ENCODE measurements at regions not wholly inside any gene's neighbourhood (a gene's known extent, or its start where the extent isn't known, plus 50 kb on each side); places are given as distances from the start of the nearest gene placed in this dataset.
A peak's percentile ranks its signal among the peaks of the same experiment; 100 is the strongest.

DNA sequence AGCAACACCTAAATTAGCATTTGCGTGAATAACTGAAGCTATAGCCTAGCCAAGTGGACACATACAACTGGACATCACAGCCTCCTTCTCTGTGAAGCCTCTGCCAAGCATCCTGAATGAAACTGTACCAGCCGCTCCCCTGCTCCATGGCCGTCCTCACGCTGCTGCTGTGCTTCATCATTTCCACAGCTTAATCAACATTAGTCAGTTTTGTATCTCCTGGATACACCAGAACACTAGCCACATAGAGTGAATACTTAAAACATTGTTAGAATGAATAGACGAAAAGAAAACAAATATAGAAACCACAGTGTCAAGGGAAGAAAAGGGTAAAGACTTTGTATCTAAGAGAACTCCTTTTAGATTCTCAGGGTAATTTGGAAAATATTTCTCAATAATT lies 1526.9 kb downstream of the EFNB2 start:
- H3K36me3 Mint-ChIP-seq, result no peaks in the 10 kb centered on the region
- H3K9me3 Mint-ChIP-seq, result no peaks in the 10 kb centered on the region
- ATAC-seq (no peak), DNase-seq (ENCODE audit: low spot score in 2 of 2) (no peak)
- H3K27ac Mint-ChIP-seq, result no peak overlapping the region

DNA sequence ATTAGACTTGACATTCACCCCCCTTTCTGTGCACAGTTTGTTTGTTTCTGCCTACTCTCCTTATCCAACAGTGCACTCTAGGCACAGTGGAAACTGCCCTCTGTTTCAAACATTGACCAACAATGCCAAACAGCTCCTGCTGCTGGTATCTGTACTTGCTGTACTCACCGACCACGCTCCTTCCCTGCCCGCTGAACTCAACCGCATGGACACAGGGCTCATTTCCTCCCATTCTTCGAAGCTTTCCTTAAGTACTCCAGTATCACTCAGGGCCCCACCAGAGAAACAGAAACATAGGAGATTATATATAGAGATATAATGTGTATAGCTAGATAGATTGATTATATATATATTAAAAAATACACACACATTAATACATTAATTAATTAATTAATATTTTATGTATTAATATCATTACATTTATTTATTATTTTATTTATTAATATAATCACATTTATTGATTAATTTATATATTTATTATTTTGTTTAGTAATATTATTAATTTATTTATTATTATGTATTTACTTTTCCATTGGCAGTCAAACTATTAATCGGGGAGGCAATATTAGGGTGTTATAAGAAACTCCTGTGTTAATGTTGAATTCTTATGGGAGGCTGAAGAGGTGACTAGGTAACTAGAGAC lies 1528.2 kb downstream of the EFNB2 start:
- Mint-ChIP-seq H3K27ac (no peak overlapping the region), H3K36me3 (no peaks in the 10 kb centered on the region), H3K9me3 (no peaks in the 10 kb centered on the region)
- no peak for DNase-seq (ENCODE audit: low spot score in 2 of 2)
- ATAC-seq, result no peak

DNA sequence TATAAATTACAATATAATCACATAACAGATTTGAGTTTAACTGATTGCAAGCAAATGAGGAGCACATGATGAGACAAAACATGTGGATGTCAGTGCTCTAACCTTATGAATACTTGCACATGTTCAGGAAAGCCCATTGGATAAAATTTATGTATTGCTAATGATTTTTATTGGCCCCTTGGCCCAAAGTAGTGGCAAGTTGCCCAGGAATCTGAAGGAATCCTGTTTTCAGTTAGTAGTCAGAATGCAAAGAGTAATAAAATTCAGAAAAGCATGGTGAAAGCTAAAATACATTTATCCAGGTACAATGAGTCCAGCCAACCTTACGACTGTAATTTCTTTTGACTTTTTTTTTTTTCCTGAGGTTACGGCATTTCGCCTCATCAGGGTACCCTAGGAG lies 1539.4 kb downstream of the EFNB2 start:
- H3K9me3 Mint-ChIP-seq, result no peaks in the 10 kb centered on the region
- DNase-seq (ENCODE audit: low spot score in 2 of 2), result no peak
- no peaks in the 10 kb centered on the region for H3K36me3 Mint-ChIP-seq
- no peak for ATAC-seq
- H3K27ac Mint-ChIP-seq, result no peak overlapping the region

DNA sequence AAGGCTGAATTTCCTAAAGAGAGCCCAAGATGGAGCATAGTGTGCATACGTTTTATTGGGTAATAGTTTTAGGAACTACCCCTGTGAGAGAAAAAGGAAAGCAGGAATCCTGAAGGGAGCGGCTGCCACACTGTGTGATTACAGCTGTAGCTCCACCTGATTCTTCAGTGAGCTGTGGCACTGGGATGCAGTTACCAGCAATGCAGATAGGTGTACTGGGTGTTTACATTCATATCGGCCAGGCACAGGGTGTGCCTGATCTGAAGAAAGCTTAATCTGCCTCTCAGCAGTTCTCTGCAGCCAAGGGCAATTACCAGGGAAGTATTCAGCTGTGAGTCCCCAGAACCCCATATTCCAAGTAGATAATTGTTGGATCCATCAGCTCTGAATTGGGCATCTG lies 1541.8 kb downstream of the EFNB2 start:
- Mint-ChIP-seq H3K36me3 (no peaks in the 10 kb centered on the region), H3K27ac (no peak overlapping the region), H3K9me3 (peaks cover 0 to 3% of the 10 kb centered on the region in 2 donors)
- DNase-seq (ENCODE audit: low spot score in 2 of 2) (no peak), ATAC-seq (no peak)

DNA sequence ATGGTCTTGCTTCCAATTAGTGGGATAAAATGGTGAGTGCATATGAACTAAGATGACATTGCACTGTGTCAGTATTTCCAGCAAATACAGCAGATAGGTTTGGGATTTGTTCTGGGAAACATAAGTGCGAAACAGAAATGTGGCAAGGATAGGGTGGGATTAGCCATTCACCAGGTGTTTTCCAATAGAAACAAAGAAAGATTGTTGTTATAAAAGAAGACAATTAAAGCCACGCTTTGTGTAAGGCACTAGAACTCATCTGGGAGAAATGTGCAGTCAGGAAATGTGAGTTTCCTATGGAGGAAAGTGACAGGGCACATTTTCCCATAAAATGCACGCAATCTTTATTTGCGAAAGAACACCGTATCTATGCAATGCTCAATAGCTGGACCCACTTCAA lies 1547.8 kb downstream of the EFNB2 start:
- Mint-ChIP-seq H3K27ac (no peak overlapping the region), H3K36me3 (no peaks in the 10 kb centered on the region), H3K9me3 (peaks cover 0 to 3% of the 10 kb centered on the region in 2 donors)
- ATAC-seq, result no peak
- DNase-seq (ENCODE audit: low spot score in 2 of 2), result no peak

DNA sequence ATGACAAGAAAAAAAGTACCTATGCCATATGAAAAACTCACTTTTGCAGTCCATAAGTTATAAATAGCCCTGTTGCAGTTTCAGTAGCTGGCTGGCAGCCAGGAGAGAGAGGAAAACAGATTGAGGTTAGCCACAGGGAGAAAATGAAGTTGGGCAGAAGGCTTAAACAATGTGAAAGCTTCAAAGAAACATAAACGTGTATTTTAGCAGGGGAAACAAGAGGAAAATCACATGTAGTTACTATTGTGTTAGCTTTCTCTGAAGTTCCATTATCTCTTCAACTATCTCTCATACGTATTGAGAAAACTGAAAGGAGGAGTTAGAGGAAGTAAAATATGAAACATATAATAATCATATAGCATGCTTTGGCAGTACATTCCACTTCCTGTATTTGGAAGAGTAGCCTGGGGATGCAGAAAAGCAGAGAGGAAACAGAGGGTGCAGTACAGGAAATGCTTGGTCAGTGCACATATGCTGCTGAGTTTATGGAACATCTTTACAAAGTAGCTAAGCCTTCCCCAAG lies 1551.1 kb downstream of the EFNB2 start:
- H3K36me3 Mint-ChIP-seq, result no peaks in the 10 kb centered on the region
- ATAC-seq (peak; percentile 45 to 72), DNase-seq (ENCODE audit: low spot score in 2 of 2) (peak in 1 of 2 donors; percentile 21)
- no peaks in the 10 kb centered on the region for H3K9me3 Mint-ChIP-seq
- peak overlapping the region; percentile 27 to 74 for H3K27ac Mint-ChIP-seq

DNA sequence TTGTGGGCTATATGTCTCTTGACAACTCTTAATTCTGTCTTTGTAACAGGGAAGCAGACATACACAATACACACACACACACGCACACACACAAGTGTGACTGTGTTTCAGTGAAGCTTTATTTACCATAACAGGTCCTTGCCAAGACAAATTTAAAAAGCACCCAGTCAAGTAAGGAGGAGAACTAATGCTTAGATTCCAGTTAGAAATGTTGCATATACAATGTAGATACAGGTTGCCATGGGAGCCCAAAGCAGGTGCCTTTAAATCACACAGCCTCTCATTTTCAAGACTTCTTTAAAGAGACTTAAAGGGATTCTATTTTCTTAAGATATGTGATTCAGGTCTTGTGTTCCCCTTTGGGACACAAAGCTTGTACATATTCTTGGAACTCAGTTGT lies 1551.9 kb downstream of the EFNB2 start:
- H3K9me3 Mint-ChIP-seq, result no peaks in the 10 kb centered on the region
- no peak for DNase-seq (ENCODE audit: low spot score in 2 of 2)
- H3K27ac Mint-ChIP-seq, result no peak overlapping the region
- no peaks in the 10 kb centered on the region for H3K36me3 Mint-ChIP-seq
- ATAC-seq, result no peak

DNA sequence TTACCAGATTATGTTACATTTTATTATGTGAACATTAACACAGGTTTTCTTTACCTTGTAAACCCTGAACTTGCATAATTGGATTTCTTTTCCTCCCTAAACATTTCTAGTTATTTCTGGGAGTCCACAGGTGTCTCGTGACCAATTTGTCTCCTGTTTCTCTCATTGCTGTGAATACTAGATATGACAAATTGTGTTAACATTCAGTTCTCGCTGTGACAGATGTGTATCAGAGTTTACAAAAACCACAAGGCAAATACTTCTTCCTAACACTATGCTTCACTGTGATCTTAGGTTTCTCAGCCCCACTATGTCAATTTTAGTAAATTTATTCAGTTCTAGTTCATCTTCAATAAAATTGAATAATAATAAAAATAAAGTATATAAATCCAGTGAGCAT lies 1554.9 kb downstream of the EFNB2 start:
- DNase-seq (ENCODE audit: low spot score in 2 of 2), result no peak
- H3K9me3 Mint-ChIP-seq, result no peaks in the 10 kb centered on the region
- no peaks in the 10 kb centered on the region for H3K36me3 Mint-ChIP-seq
- H3K27ac Mint-ChIP-seq, result no peak overlapping the region
- no peak for ATAC-seq

DNA sequence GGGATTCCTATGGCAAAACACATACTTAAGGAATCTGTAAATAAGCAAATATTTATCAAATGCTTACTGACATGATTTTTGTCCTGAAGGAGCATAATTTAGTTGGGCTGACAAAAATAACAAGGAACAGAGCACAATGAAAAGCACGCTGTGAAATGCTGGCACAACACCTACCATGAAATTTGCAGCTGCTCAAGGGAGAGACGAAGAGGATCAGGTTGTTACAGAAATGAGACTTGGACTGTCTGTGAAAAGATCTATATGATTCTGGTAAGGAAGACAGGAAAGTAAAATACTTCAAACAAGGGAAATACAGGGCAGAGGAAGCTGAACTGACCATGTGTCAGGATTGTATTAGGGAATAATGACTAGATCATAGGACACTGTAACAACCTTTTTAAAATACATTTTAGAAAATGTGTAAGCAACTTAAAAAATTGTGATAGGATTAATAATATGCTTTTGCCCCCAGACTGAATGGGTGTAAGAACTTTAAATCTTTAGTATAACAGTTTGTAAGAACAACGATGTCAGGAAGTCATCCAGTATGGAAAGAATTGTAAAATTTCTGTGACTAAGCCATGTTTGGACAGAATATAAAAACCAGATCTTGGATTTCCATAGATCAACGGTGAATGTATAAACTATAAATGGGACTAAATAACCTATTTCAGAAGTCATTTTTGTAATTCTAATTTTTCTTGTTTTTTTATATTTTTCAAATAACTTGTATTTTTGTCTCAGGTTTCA lies 1556.0 kb downstream of the EFNB2 start:
- no peaks in the 10 kb centered on the region for H3K9me3 Mint-ChIP-seq
- DNase-seq (ENCODE audit: low spot score in 2 of 2) (no peak), ATAC-seq (no peak)
- no peaks in the 10 kb centered on the region for H3K36me3 Mint-ChIP-seq
- H3K27ac Mint-ChIP-seq, result no peak overlapping the region

DNA sequence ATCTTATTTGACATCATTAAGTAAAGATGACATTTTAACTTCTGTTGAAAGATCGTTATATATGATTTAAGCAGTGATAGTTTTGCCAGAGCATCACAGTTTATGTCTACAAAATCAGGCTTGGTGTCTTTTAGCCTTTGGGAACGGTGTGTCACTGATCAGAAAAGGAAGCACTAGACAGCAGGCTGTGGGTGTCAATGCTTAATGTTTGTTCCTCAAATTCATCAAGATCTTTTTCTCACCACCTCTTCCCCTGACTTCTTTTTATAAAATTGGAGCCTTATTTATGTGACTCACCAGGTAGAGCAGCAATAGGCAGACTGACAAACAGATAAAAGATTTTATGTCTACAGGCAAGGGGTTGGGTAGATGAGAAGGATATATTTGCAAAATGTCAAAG lies 1558.5 kb downstream of the EFNB2 start:
- Mint-ChIP-seq H3K9me3 (no peaks in the 10 kb centered on the region), H3K36me3 (no peaks in the 10 kb centered on the region), H3K27ac (no peak overlapping the region)
- ATAC-seq (no peak), DNase-seq (ENCODE audit: low spot score in 2 of 2) (no peak)

DNA sequence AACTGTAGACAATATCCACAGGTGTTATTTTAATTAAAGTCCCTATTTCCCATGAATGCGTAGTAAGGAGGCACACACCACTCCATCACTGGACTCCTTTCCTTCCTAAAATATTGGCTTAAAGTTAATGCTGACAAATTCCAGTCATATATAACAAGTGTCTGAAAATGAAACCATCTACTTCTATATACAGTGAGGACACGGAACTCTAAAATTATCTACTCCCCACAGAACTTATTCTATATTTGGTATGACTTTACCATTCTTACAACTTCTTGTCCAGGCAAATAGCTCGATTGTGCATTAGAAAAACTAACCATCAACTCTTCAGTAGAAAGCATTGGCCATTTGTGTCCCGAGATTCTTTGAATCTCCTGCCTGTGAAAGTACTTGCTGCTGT lies 1560.2 kb downstream of the EFNB2 start:
- no peak for ATAC-seq
- no peak overlapping the region for H3K27ac Mint-ChIP-seq

DNA sequence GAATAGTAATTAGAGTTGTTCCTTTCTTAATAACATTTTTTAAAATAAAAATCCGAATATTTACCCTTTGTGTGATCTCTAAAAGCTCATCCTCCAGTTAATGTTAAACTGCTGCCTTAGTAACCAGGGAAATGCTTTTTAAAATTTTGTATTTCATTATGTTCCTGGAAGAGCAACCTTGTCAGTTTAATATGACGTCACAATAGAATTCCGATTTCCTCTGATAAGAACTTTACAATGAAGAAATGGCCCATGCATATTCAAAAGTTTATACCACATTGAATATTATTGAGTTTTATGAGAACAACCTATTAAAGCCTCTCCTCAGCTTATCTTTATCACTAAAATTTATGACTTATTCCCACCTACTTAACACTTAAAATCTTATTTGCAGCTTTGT lies 1566.6 kb downstream of the EFNB2 start:
- no peak for ATAC-seq
- Mint-ChIP-seq H3K9me3 (no peaks in the 10 kb centered on the region), H3K27ac (no peak overlapping the region), H3K36me3 (no peaks in the 10 kb centered on the region)
- DNase-seq (ENCODE audit: low spot score in 2 of 2), result no peak

More for the DNA sequence above, 1560.2 kb downstream of the EFNB2 start:
- H3K36me3 Mint-ChIP-seq, result no peaks in the 10 kb centered on the region
- DNase-seq (ENCODE audit: low spot score in 2 of 2), result no peak
- H3K9me3 Mint-ChIP-seq, result no peaks in the 10 kb centered on the region

DNA sequence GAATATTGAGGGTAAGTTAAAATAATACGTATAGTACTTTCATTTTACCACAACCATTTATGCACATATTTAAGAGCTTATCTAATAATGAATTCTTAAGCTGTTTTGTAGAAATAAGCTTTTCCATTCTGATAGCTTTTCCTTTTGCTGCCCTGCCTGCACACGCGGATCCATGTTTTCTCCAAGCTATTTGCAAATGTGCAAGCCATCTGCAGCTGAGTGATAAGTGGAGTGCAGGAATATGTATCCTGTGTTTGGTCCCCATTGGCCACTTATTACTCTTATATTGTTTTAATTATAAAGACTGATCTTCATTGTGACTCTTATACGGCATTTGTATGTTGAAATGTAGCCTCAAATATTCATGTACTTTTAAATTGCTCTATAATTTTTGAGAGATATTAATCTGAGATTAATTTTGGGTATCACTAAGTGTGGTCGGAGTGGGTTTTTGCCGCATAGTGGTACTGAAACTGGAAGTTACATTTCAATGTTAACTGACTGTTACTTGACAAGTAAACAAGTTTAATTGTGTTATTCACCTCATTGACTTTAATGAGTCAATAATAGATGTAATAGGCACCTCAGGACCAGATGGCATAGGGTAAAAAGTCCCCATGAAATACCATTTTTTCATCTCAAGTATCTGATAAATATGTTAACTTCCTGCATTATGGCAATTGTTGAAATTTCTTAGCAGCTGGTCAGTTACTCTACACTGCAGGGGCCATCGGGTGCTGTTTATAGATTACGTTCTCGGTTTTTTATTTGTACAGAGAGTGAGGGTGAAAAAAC lies 1567.4 kb downstream of the EFNB2 start:
- DNase-seq (ENCODE audit: low spot score in 2 of 2) (no peak), ATAC-seq (no peak)
- Mint-ChIP-seq H3K27ac (no peak overlapping the region), H3K36me3 (no peaks in the 10 kb centered on the region), H3K9me3 (peaks cover 0 to 4% of the 10 kb centered on the region in 2 donors)

DNA sequence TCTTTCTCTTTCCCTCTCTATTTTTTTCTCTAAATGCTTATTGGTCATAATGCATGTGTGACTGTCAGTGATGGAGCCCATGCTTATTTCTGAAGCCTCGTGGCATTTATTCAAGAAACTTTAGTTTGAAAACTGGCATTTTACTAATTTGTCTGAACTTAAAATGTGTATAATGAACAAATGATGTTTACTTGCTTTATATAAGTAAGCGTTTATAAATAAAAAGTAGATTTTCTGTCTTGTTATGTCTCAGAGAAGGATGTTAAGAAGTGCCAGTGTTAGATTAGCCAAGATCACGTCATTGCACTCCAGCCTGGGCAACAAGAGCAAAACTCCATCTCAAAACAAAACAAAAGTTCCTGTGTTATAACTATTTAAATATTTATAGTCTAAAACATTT lies 1568.1 kb downstream of the EFNB2 start:
- ATAC-seq (no peak), DNase-seq (ENCODE audit: low spot score in 2 of 2) (no peak)
- Mint-ChIP-seq H3K27ac (no peak overlapping the region), H3K9me3 (peaks cover 0 to 4% of the 10 kb centered on the region in 2 donors), H3K36me3 (no peaks in the 10 kb centered on the region)

DNA sequence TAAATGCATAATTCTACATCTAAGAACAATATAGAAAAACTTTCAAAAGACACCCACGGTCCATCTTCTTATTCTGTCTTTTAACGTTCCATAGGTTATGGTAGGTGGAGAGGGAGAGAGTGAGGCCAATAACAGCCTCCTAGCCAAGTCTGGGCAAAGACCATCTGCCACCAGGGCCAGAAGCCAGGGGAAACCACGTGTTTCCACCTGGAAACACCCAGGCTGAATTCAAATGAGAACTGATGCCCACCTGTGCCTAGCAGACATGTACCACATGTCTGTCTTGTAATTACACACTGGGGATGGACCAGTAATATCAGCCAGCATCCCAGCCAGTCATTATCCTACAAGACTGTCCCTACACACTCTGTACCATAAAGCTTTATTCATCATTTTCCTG lies 1573.1 kb downstream of the EFNB2 start:
- Mint-ChIP-seq H3K36me3 (peaks cover 0 to 7% of the 10 kb centered on the region in 2 donors), H3K27ac (no peak overlapping the region), H3K9me3 (peaks cover 9 to 13% of the 10 kb centered on the region in 2 donors)
- ATAC-seq (no peak), DNase-seq (ENCODE audit: low spot score in 2 of 2) (no peak)

DNA sequence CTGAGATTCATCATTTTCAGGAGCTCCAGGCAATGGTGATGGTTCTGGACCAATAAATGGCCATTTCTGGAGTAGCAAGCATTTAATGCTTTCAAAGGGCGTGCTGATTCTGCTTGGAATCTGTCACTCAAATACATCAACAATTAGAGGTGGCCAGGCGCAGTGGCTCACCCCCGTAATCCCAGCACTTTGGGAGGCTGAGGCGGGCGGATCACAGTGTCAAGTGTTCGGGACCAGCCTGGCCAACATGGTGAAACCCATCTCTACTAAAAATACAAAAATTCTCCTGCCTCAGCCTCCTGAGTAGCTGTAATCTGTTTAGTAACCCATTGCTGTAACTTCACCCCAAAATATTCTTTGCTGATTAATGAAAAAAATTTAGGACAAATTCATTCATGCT lies 1574.2 kb downstream of the EFNB2 start:
- no peak for DNase-seq (ENCODE audit: low spot score in 2 of 2)
- H3K36me3 Mint-ChIP-seq, result peaks cover 0 to 7% of the 10 kb centered on the region in 2 donors
- ATAC-seq, result no peak

DNA sequence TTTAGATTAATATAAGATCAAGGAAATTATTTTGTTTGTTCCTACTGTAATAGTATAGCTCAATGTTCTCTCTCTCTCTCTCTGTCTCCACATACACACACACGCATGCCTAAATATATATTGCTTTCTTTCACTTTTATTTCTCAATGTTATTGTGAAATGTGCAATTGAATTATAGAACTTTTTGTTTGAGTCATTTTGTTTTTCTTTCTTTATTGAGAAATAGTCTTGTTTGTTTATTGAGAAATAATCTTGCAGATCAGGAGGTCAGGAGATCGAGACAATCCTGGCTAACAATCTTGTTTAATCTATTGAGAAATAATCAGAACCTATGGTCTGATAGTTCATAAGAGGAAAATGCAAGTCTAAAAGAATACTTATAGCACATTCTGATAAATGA lies 1581.3 kb downstream of the EFNB2 start:
- DNase-seq (ENCODE audit: low spot score in 2 of 2) (no peak), ATAC-seq (no peak)
- Mint-ChIP-seq H3K36me3 (no peaks in the 10 kb centered on the region), H3K9me3 (peaks cover 0 to 6% of the 10 kb centered on the region in 2 donors), H3K27ac (no peak overlapping the region)

More for the DNA sequence above, 1574.2 kb downstream of the EFNB2 start:
- Mint-ChIP-seq H3K27ac (no peak overlapping the region), H3K9me3 (peaks cover 9 to 13% of the 10 kb centered on the region in 2 donors)

All from activated naive CD4-positive, alpha-beta T cell treated with anti-CD3 and anti-CD28 coated beads, Interleukin-2, amount 50 U/mL, for 72 hours (primary cell).